Panc1 (cell line): ENCODE measurements at regions not wholly inside any gene's neighbourhood (a gene's known extent, or its start where the extent isn't known, plus 50 kb on each side); places are given as distances from the start of the nearest gene placed in this dataset.

Experiments
- ATAC-seq: fragments of 200-7000 bp; cut with Tn5 transposase; 2 replicates; pipeline ENCODE4 v1.9.1; 2020; ENCODE audit warnings: mild to moderate bottlenecking, moderate library complexity
- BruUV-seq: library from RNA; stranded (reverse); fragments of 400-500 nt; replicated peaks from 2 replicates; lab custom pipeline; 2021; lab: Mats Ljungman, UMichigan
- CTCF ChIA-PET: fragments of 300-600 bp; sonication (Branson Sonifier 250); formaldehyde crosslinking; loops from one replicate; lab custom pipeline; 2022; ENCODE audit warnings: antibody characterized with exemption; lab: Charles Lee
- POLR2A ChIA-PET: fragments of 300-600 bp; sonication (Branson Sonifier 250); formaldehyde crosslinking; loops from one replicate; lab custom pipeline; 2022; ENCODE audit warnings: antibody characterized with exemption; lab: Charles Lee
- DNase-seq: peaks from one replicate; pipeline ENCODE4 v3.0.0-alpha.2; 2010; ENCODE audit warnings: low read depth, low spot score
- H3K27ac ChIP-seq: 2 replicates; pipeline ENCODE4 v1.5.1; 2011; ENCODE audit warnings: mild to moderate bottlenecking, low read length, inconsistent platforms
- H3K27me3 ChIP-seq: fragments of 200-500 bp; sonication (Bioruptor generic); 2 replicates; pipeline ENCODE4 v1.6.0; 2014; ENCODE audit warnings: low read length, inconsistent platforms; ENCODE audit not compliant: control insufficient read depth, insufficient read depth
- H3K36me3 ChIP-seq: fragments of 200-500 bp; sonication (Bioruptor generic); 2 replicates; pipeline ENCODE4 v1.5.1; 2014; ENCODE audit warnings: inconsistent platforms, mild to moderate bottlenecking, low read length, moderate library complexity; ENCODE audit not compliant: control insufficient read depth, insufficient read depth
- H3K4me1 ChIP-seq: 2 replicates; pipeline ENCODE4 v1.5.1; 2011; ENCODE audit warnings: inconsistent platforms, mild to moderate bottlenecking, low read length, moderate library complexity; ENCODE audit not compliant: control insufficient read depth, insufficient read depth
- H3K4me3 ChIP-seq, 2 experiments: 2 replicates each; pipeline ENCODE4 v1.5.1; 2011 to 2012; ENCODE audit warnings: low read depth in 2 of 2, low read length in 2 of 2, mild to moderate bottlenecking in 2 of 2, inconsistent platforms in 1 of 2, moderate library complexity in 1 of 2
- H3K9me3 ChIP-seq: fragments of 200-500 bp; sonication (Bioruptor generic); 2 replicates; pipeline ENCODE4 v1.5.1; 2014; ENCODE audit warnings: low read depth, mild to moderate bottlenecking, inconsistent platforms, low read length, moderate library complexity; ENCODE audit not compliant: control insufficient read depth, insufficient read depth
- CTCF ChIP-seq: fragments of 450-650 bp; IDR thresholded peaks from 2 replicates; pipeline ENCODE4 v1.5.1; 2017; ENCODE audit warnings: mild to moderate bottlenecking
- POLR2AphosphoS5 ChIP-seq: IDR thresholded peaks from 2 replicates; pipeline ENCODE4 v1.6.1; 2012; ENCODE audit warnings: mild to moderate bottlenecking, low read depth, low read length, moderate library complexity
- REST ChIP-seq, 2 experiments: IDR thresholded peaks; 2 replicates each; pipeline ENCODE4 v1.6.1; 2011 to 2012; ENCODE audit warnings: low read depth in 2 of 2, control low read depth in 1 of 2, low read length in 1 of 2, mild to moderate bottlenecking in 1 of 2, moderate library complexity in 1 of 2; ENCODE audit not compliant: insufficient read depth in 1 of 2
- SIN3A ChIP-seq: IDR thresholded peaks from 2 replicates; pipeline ENCODE4 v1.6.1; 2012; ENCODE audit warnings: low read depth, mild to moderate bottlenecking, low read length, moderate library complexity, borderline replicate concordance; ENCODE audit not compliant: insufficient read depth
- TCF7L2 ChIP-seq: IDR thresholded peaks from 2 replicates; pipeline ENCODE4 v1.6.1; 2011; ENCODE audit warnings: mild to moderate bottlenecking, low read depth, low read length, inconsistent platforms
- in situ Hi-C: cut with HindIII; loops from 2 replicates; pipeline ENCODE4 v1.10.0; 2016; ENCODE audit warnings: low sequenced_read_pairs, low pct_unique_long_range_greater_than_20kb
- intact Hi-C: fragments of 100-400 bp; cut with micrococcal nuclease; formaldehyde crosslinking; loops from one replicate; pipeline ENCODE4 v1.10.0; 2022; ENCODE audit not compliant: unreplicated experiment

GRCh38 chr4:14458463-14458862, 543.8 kb upstream of the CPEB2 start:
- no peak overlapping the region for H3K4me3 ChIP-seq
- ATAC-seq (no peak), DNase-seq (no peak)
- no peaks in the 10 kb centered on the region for H3K4me1 ChIP-seq
- no peaks in the 10 kb centered on the region for H3K27me3 ChIP-seq
- in situ Hi-C loops (no loop called here), intact Hi-C loops (no loop called here)
- ChIA-PET POLR2A (no interaction called here), CTCF (no interaction called here)
- no peaks in the 10 kb centered on the region for H3K36me3 ChIP-seq
- TF ChIP-seq TCF7L2 (no peak), POLR2AphosphoS5 (no peak), CTCF (no peak), SIN3A (no peak), REST (IDR thresholded peaks at IDR 0.05; ENCODE audit: insufficient read depth in 1 of 2, low read depth in 2 of 2, low read length in 1 of 2) (no peak)
- no TSS peak for BruUV-seq
- H3K27ac ChIP-seq: no peak overlapping the region
- H3K9me3 ChIP-seq: no peaks in the 10 kb centered on the region

GRCh38 chr4:14465057-14465456, 537.2 kb upstream of the CPEB2 start:
- ChIA-PET CTCF (no interaction called here), POLR2A (no interaction called here)
- in situ Hi-C loops (no loop called here), intact Hi-C loops (no loop called here)
- DNase-seq (no peak), ATAC-seq (no peak)
- Histone ChIP-seq H3K4me1 (no peaks in the 10 kb centered on the region), H3K4me3 (no peak overlapping the region), H3K9me3 (no peaks in the 10 kb centered on the region), H3K27me3 (no peaks in the 10 kb centered on the region), H3K27ac (no peak overlapping the region), H3K36me3 (no peaks in the 10 kb centered on the region)
- TF ChIP-seq SIN3A (no peak), TCF7L2 (no peak), POLR2AphosphoS5 (no peak), CTCF (no peak)
- BruUV-seq: no TSS peak
